GM18907 (cell line): ENCODE measurements at regions not wholly inside any gene's neighbourhood (a gene's known extent, or its start where the extent isn't known, plus 50 kb on each side); places are given as distances from the start of the nearest gene placed in this dataset.

Experiments
- ATAC-seq: cut with Tn5 transposase; IDR thresholded peaks from one replicate; pipeline ENCODE4 v1.9.1; 2021; ENCODE audit warnings: mild to moderate bottlenecking, moderate library complexity; ENCODE audit not compliant: unreplicated experiment

- no peak for ATAC-seq
Observed at GRCh38 chr1:201741763-201742342, 87.1 kb upstream of the IPO9 start.

DNA sequence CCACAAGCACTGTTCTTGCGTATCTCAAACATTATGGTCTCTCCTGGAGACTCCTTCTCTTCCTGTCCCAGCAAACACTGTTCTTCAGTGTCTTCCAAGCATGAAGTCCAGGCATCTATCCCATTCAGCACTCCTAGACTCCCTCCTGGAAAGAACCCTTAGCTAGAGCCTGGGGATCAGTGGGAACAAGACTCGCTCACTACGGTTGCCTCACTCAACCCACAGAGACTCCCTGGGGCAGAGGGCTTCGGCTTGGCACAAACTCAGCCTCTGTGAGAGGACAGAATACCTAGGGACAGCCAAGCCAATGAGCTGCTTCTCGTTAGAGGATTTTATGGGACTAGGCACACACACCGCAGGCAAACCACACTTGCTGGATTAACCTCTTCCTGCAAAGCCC lies 86.5 kb upstream of the IPO9 start:
- ATAC-seq: no peak

GRCh38 chr1:201742955-201743805 lies 85.8 kb upstream of the IPO9 start:
- no peak for ATAC-seq

GRCh38 chr1:201745023-201745422 lies 83.9 kb upstream of the IPO9 start:
- no peak for ATAC-seq

- ATAC-seq: no peak
Observed at GRCh38 chr1:201746156-201746555, 82.8 kb upstream of the IPO9 start.

DNA sequence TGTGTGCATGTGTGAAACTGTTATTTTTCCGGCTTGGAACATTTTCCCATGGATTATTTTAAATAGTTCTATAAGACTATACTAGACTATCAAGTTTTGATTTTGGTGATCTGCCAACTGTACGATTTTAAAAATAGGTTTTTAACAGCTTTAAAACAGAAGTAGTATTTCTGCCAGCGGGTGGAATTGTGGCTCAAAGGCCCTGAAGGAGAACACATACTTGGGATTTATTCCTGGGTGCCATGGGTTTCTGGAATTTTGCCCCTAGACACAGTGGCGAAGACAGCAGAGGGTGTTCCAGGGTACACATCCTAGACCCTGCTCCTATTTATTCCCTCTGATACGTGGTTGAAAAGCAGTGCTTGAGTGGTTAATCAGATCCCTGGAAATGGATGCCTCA lies 81.7 kb upstream of the IPO9 start:
- ATAC-seq: no peak

DNA sequence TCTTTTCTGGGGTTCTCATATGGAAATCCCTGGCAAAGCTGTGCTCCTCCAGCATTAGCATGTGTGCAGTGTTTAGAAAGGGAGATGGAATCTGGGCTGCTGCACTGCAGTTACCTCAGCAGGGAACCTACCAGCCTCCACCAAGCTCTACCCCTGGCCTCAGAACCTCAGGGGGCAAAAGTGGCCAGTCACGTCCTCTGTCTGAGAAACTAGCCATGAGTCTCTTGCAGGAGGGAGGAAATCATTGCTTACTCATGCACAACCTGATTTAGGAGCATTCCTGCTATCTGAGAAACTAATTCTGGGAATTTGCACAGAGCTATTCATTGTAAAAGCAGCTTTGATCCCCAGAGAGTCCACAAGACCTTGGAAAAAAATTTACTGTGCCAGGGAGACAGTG lies 80.6 kb upstream of the IPO9 start:
- ATAC-seq: no peak

DNA sequence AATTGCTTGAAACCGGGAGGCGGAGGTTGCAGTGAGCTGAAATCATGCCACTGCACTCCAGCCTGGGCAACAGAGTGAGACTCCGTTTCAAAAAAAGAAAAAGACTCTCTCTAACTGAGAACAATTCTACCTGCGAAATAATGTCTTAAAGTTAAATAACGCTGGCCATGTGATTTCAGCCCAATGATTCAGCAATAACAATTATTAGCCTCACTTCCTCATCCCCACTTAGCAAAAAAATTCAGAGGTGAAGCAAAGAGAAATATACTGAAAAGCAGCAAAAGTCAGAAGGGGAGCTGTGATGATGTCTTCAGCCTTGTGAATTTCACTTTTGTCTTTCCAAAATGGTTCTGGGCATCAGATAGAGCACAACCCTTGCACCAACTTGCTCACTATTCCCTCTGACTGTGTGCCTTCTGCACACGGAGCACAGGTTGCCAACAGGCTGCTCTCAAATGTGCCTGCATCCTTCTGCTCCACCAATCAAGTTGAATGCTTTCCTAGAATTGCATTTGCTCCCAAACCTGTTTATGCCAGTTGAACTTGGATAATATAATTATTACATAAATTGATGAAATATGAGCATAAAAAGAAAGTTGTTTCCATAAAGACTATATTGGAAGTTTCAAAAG lies 79.8 kb upstream of the IPO9 start:
- no peak for ATAC-seq

GRCh38 chr1:201750120-201750519 lies 78.8 kb upstream of the IPO9 start:
- no peak for ATAC-seq

DNA sequence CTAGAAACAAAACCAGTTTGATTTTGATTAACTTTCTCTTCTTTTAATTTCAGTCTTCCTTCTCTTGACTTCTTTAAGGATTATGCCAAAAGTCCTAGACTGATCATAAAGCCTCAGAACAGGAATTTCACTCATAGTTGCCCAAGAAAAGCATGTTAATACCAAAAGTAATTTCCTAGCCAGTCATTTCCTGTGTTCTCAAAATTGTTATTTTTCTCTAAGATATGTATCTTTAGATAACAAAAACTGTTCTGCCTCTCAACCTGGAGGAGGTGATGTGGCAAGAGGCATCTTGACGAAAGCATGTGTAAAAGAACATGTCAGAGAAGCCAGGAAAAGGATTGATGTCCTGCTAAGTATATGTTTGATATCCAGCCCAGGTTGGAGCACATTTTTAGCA lies 78.0 kb upstream of the IPO9 start:
- ATAC-seq: no peak

DNA sequence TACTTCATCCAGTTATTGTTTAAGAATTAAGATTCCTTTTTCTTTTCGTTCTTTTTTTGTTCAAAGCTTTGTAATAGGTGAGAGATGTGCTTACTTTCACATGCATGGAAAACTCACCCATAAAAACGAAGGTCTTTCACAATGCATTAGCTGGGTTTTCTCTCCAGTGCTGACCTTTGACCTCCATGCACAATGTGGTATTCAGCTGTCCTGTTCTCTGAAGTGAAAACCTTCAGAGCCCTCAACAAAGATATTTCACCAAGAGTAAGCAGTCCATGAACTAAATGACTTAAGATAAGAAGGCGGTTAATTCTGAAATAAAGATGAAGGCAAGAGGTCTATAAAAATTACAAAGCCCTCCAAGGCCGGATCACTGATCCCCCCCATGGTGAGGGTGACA lies 77.1 kb upstream of the IPO9 start:
- ATAC-seq: no peak

DNA sequence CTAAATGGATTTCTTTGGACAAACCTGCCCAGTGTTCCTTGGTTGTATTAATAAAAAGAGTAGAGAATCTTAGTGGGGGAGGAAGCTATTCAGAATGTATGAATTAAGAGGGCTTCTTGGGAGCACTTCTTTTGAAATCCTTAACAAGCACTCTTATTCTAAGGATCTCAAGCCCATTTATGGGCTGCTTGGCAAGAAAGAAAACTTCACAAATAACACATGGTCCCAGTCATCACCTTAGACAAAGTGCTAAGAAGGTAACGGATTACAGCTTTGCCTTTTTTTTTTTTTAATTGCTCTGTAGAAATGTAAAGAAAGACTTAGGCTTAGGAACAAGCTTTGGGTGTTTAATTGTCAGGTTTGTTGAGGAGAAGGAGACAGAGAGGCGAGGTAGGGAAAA lies 76.6 kb upstream of the IPO9 start:
- no peak for ATAC-seq

DNA sequence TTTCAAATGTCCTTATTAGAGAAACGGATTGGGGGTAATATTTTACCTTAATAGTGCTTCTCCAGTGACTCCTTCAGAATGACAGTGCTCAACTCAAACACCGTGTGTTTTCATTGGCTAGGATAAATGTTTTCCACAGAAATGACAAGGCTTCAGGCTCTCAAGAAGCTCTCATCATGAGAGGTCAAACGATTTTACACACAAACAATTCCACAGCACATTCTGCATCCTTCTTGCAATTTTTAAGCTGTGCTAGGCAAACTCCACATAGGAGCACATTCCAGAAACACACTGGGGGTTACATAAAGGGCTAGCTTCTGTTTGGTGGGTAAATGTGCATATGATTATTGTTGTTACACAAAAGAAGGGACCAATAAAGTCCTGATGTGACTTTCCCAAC lies 75.5 kb upstream of the IPO9 start:
- ATAC-seq: no peak

DNA sequence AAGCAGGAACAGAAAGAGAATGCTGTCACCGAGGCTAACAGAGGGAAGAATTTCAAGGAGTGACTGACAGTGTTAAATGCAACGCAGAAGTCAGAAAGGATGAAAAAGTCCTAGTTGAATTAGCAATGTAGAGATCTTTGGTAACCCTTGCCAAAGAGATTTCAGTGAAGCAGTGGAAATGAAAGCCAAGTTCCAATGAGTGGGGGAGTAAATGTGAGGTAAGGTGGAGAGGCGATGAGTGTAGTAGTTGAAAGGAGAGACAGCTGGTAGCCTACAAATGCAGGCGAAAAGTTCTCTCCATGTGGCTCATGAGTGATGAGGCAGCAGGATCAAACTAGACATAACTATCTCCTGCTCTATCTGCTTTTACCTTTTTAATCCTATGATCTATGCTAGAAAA lies 74.6 kb upstream of the IPO9 start:
- ATAC-seq: no peak

DNA sequence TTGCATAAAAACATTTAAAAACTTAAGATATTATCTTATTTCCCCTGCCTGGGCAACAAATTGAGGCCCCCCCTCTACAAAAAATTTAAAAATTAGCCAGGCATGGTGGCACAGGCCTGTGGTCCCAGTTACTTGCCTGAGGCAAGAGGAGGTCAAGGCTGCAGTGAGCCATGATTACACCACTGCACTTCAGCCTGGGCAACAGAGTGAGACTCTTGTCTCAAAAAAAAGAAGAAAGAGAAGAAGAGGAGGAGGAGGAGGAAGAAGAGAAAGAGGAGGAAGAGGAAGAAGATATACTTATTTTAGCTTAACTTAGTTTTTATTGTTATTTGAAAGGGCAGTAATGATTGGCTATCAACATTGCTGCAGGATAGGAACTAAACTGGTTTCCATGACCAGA lies 73.8 kb upstream of the IPO9 start:
- ATAC-seq: no peak

DNA sequence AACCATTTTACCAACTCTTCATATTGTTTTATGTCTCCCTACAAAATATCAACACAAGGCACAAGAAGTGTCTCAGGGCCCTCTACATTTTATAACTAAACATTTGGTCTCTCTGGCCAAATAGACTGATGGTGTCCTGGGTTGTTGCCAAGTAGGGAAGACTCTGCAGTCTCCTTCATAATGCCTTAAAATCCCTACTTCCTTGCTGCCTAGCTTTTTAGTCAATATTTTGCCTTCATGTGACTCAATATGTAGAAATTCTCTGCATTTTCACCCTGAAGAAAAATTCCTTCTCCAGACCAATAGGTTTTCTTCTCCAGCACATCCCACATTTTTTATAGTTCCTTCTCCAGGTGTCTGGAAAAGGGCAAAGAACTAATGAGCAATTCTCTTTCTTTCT lies 72.6 kb upstream of the IPO9 start:
- no peak for ATAC-seq

- no peak for ATAC-seq
Observed at GRCh38 chr1:201758499-201759050, 70.4 kb upstream of the IPO9 start.

GRCh38 chr1:201759194-201759815 lies 69.7 kb upstream of the IPO9 start:
- ATAC-seq: no peak

- no peak for ATAC-seq
Observed at GRCh38 chr1:201760516-201760915, 68.4 kb upstream of the IPO9 start.

GRCh38 chr1:201761178-201761577 lies 67.8 kb upstream of the IPO9 start:
- ATAC-seq: no peak

DNA sequence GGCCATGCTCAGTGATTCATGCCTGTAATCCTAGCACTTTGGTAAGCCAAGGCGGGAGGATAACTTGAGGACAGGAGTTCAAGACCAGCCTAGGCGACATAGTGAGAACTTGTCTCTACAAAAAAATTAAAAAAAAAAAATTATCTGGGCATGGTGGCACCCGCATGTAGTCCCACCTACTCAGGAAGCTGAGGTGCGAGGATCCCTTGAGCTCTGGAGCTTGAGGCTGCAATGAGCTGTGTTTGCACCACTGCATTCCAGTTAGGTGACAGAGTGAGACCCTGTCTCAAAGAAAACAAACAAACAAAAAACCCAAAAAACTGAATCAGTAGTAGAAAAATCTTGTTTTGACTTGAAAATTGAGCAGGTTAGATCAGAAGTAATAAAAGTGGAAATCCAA lies 67.1 kb upstream of the IPO9 start:
- ATAC-seq: no peak

DNA sequence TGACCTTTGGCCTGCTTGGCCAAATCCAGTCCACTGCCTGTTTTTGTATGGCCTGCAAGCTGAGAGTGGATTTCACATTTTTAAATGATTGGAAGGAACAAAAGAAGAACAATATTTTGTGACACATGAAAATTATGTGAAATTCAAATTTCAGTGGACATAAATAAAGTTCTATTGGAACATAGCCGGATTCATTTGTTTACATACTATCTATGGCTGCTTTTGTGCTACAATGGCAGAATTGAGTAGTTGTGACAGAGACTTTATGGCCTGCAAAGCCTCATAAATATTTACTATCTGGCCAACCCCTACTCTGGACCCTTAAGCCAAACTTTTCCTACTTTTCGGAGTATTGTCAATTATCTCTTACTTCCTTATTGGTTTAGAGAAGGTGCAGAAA lies 66.6 kb upstream of the IPO9 start:
- no peak for ATAC-seq
